Nephron progenitor cell (in vitro differentiated cells): ENCODE measurements at regions not wholly inside any gene's neighbourhood (a gene's known extent, or its start where the extent isn't known, plus 50 kb on each side); places are given as distances from the start of the nearest gene placed in this dataset.
A peak's percentile ranks its signal among the peaks of the same experiment; 100 is the strongest.

ENCODE experiments used
- DNase-seq: peaks from one replicate; pipeline ENCODE4 v3.0.0; 2021
- H3K27ac Mint-ChIP-seq: 2 replicates; pipeline ENCODE4 v1.8.0; 2021; ENCODE audit warnings: mild to moderate bottlenecking, moderate library complexity, mixed read lengths
- H3K27me3 Mint-ChIP-seq: 2 replicates; pipeline ENCODE4 v1.8.0; 2021; ENCODE audit warnings: mild to moderate bottlenecking, low read depth, mixed read lengths; ENCODE audit not compliant: poor library complexity
- H3K36me3 Mint-ChIP-seq: 2 replicates; pipeline ENCODE4 v1.8.0; 2021; ENCODE audit warnings: low read depth, mixed read lengths
- H3K4me1 Mint-ChIP-seq: 2 replicates; pipeline ENCODE4 v1.8.0; 2021; ENCODE audit warnings: mixed read lengths
- H3K4me3 Mint-ChIP-seq: 2 replicates; pipeline ENCODE4 v1.8.0; 2021; ENCODE audit warnings: mild to moderate bottlenecking, moderate library complexity, mixed read lengths
- H3K9me3 Mint-ChIP-seq: 2 replicates; pipeline ENCODE4 v1.8.0; 2021; ENCODE audit warnings: mild to moderate bottlenecking, moderate library complexity, mixed read lengths
- CTCF ChIP-seq: fragments of 200-600 bp; sonication (generic); IDR thresholded peaks from 2 replicates; pipeline ENCODE4 v1.5.0; 2021; ENCODE audit warnings: antibody characterized with exemption

- Mint-ChIP-seq H3K9me3 (peaks cover 19% of the 10 kb centered on the region), H3K4me1 (peaks cover 45% of the 10 kb centered on the region), H3K27ac (peak overlapping the region; percentile 99), H3K27me3 (peaks cover 5% of the 10 kb centered on the region), H3K4me3 (peak overlapping the region; percentile 52), H3K36me3 (peaks cover 23% of the 10 kb centered on the region)
- TF ChIP-seq CTCF, result no peak
- no peak for DNase-seq
Observed at GRCh38 chr2:7108792-7109532, 191.8 kb downstream of the RNF144A start.

- DNase-seq, result no peak
- H3K4me3 Mint-ChIP-seq, result peak overlapping the region; percentile 52
- H3K27me3 Mint-ChIP-seq, result peaks cover 5% of the 10 kb centered on the region
- peak overlapping the region; percentile 99 for H3K27ac Mint-ChIP-seq
- TF ChIP-seq CTCF, result no peak
- H3K9me3 Mint-ChIP-seq, result peaks cover 23% of the 10 kb centered on the region
- peaks cover 40% of the 10 kb centered on the region for H3K4me1 Mint-ChIP-seq
- H3K36me3 Mint-ChIP-seq, result peaks cover 22% of the 10 kb centered on the region
Observed at GRCh38 chr2:7109533-7109885, 192.3 kb downstream of the RNF144A start.

- peaks cover 29% of the 10 kb centered on the region for H3K9me3 Mint-ChIP-seq
- TF ChIP-seq CTCF, result no peak
- H3K4me3 Mint-ChIP-seq, result no peak overlapping the region
- H3K27ac Mint-ChIP-seq, result peak overlapping the region; percentile 28
- DNase-seq, result no peak
- H3K4me1 Mint-ChIP-seq, result peaks cover 38% of the 10 kb centered on the region
- H3K36me3 Mint-ChIP-seq, result peaks cover 29% of the 10 kb centered on the region
- H3K27me3 Mint-ChIP-seq, result peaks cover 5% of the 10 kb centered on the region
Observed at GRCh38 chr2:7111626-7112025, 194.4 kb downstream of the RNF144A start.

- no peak overlapping the region for H3K27ac Mint-ChIP-seq
- H3K4me1 Mint-ChIP-seq, result peaks cover 20% of the 10 kb centered on the region
- no peak overlapping the region for H3K4me3 Mint-ChIP-seq
- peaks cover 2% of the 10 kb centered on the region for H3K27me3 Mint-ChIP-seq
- TF ChIP-seq CTCF, result no peak
- peaks cover 29% of the 10 kb centered on the region for H3K9me3 Mint-ChIP-seq
- DNase-seq, result no peak
- peaks cover 29% of the 10 kb centered on the region for H3K36me3 Mint-ChIP-seq
Observed at GRCh38 chr2:7115364-7115763, 198.2 kb downstream of the RNF144A start.

- Mint-ChIP-seq H3K9me3 (peaks cover 29% of the 10 kb centered on the region), H3K27me3 (peaks cover 2% of the 10 kb centered on the region), H3K4me1 (peaks cover 17% of the 10 kb centered on the region), H3K36me3 (peaks cover 29% of the 10 kb centered on the region), H3K27ac (no peak overlapping the region), H3K4me3 (no peak overlapping the region)
- TF ChIP-seq CTCF, result no peak
- DNase-seq, result no peak
Observed at GRCh38 chr2:7115906-7116305, 198.7 kb downstream of the RNF144A start.

- Mint-ChIP-seq H3K36me3 (peaks cover 27% of the 10 kb centered on the region), H3K4me1 (peaks cover 12% of the 10 kb centered on the region), H3K9me3 (peaks cover 26% of the 10 kb centered on the region), H3K27ac (no peak overlapping the region), H3K27me3 (peaks cover 2% of the 10 kb centered on the region), H3K4me3 (no peak overlapping the region)
- no peak for DNase-seq
- TF ChIP-seq CTCF, result no peak
Observed at GRCh38 chr2:7116511-7116910, 199.3 kb downstream of the RNF144A start.
